GM06990 (cell line): ENCODE measurements at regions not wholly inside any gene's neighbourhood (a gene's known extent, or its start where the extent isn't known, plus 50 kb on each side); places are given as distances from the start of the nearest gene placed in this dataset.

Source experiments
- DNase-seq: peaks from one replicate; pipeline ENCODE4 v3.0.0-alpha.2; 2011; ENCODE audit not compliant: insufficient read length; ENCODE audit errors: extremely low read depth
- H3K27me3 ChIP-seq: replicated peaks from 2 replicates; pipeline ENCODE4 v1.6.0; 2011; ENCODE audit warnings: low read length; ENCODE audit not compliant: control insufficient read depth, insufficient read depth
- H3K36me3 ChIP-seq: 2 replicates; pipeline ENCODE4 v1.5.1; 2011; ENCODE audit warnings: low read length; ENCODE audit not compliant: control insufficient read depth, insufficient read depth
- H3K4me3 ChIP-seq: replicated peaks from 2 replicates; pipeline ENCODE4 v1.5.1; 2011; ENCODE audit warnings: low read depth, mild to moderate bottlenecking, control low read depth, low read length
- TF ChIP-seq, protein P1 (sequence below): IDR thresholded peaks from 2 replicates; pipeline ENCODE4 v1.5.1; 2011; ENCODE audit warnings: low read length, control low read depth, mild to moderate bottlenecking, inconsistent platforms; ENCODE audit not compliant: insufficient read depth, poor library complexity, severe bottlenecking

DNA sequence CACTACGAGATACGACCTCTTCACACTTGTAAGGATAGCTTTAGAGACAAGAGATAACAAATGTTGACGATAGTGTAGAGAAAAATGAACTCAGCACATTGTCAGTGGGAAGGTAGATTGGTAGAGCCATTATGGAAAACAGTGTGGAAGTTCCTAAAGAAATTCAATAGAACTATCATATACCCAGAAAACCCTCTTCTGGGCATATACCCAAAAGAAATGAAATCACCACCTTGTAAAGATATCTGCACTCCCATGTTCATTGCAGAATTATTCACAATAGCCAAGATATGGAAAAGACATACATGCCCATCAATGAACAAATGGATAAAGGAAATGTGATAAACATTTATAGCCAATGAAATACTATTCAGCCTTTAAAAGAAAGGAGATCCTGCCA lies 499.8 kb upstream of the TBX3 start:
- DNase-seq: no peak
- no peak overlapping the region for H3K4me3 ChIP-seq
- H3K27me3 ChIP-seq: no peaks in the 10 kb centered on the region
- no peaks in the 10 kb centered on the region for H3K36me3 ChIP-seq
- TF ChIP-seq, protein P1, sequence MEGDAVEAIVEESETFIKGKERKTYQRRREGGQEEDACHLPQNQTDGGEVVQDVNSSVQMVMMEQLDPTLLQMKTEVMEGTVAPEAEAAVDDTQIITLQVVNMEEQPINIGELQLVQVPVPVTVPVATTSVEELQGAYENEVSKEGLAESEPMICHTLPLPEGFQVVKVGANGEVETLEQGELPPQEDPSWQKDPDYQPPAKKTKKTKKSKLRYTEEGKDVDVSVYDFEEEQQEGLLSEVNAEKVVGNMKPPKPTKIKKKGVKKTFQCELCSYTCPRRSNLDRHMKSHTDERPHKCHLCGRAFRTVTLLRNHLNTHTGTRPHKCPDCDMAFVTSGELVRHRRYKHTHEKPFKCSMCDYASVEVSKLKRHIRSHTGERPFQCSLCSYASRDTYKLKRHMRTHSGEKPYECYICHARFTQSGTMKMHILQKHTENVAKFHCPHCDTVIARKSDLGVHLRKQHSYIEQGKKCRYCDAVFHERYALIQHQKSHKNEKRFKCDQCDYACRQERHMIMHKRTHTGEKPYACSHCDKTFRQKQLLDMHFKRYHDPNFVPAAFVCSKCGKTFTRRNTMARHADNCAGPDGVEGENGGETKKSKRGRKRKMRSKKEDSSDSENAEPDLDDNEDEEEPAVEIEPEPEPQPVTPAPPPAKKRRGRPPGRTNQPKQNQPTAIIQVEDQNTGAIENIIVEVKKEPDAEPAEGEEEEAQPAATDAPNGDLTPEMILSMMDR: no peak

- DNase-seq: no peak
- H3K4me3 ChIP-seq: no peak overlapping the region
Observed at GRCh38 chr12:115177899-115178298, 493.9 kb upstream of the TBX3 start.

GRCh38 chr12:115176741-115177400 lies 492.9 kb upstream of the TBX3 start:
- TF ChIP-seq, protein P1: no peak
- no peak overlapping the region for H3K4me3 ChIP-seq
- no peaks in the 10 kb centered on the region for H3K27me3 ChIP-seq
- no peak for DNase-seq
- H3K36me3 ChIP-seq: no peaks in the 10 kb centered on the region

More at GRCh38 chr12:115177899-115178298, 493.9 kb upstream of the TBX3 start:
- TF ChIP-seq, protein P1: no peak
- Histone ChIP-seq H3K36me3 (no peaks in the 10 kb centered on the region), H3K27me3 (no peaks in the 10 kb centered on the region)

- H3K4me3 ChIP-seq: no peak overlapping the region
- H3K27me3 ChIP-seq: no peaks in the 10 kb centered on the region
- DNase-seq: no peak
- no peaks in the 10 kb centered on the region for H3K36me3 ChIP-seq
- TF ChIP-seq, protein P1: no peak
Observed at GRCh38 chr12:115174920-115175319, 490.9 kb upstream of the TBX3 start.

DNA sequence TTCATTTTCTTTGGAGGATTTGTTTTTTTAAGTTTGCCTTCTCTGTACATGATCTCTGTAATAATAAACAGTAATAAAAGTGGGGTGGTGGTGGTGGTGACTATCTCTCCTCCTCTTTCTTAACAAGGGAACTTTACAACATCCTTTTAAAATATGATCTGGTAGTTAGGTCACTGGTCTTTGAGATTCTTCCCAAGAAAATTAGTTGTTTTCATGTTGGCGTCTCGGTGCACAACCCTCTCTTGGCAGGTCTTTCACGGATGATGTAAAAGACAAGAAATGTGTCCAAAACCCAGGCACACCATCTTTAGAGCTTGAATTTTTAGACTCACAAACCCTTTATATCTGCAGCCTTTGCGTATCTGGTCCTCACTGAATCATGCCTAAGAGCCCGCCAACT lies 488.5 kb upstream of the TBX3 start:
- Histone ChIP-seq H3K4me3 (no peak overlapping the region), H3K36me3 (no peaks in the 10 kb centered on the region), H3K27me3 (no peaks in the 10 kb centered on the region)
- no peak for DNase-seq
- TF ChIP-seq, protein P1: no peak

GRCh38 chr12:115169981-115170380 lies 486.0 kb upstream of the TBX3 start:
- no peaks in the 10 kb centered on the region for H3K36me3 ChIP-seq
- no peaks in the 10 kb centered on the region for H3K27me3 ChIP-seq
- DNase-seq: no peak
- TF ChIP-seq, protein P1: no peak
- H3K4me3 ChIP-seq: no peak overlapping the region
